Peyer's patch (tissue), 4 donors: ENCODE measurements at regions not wholly inside any gene's neighbourhood (a gene's known extent, or its start where the extent isn't known, plus 50 kb on each side); places are given as distances from the start of the nearest gene placed in this dataset.

ENCODE experiments used
- DNase-seq, 3 donors: peaks; one replicate each; pipeline ENCODE4 v3.0.0-alpha.2; 2017 to 2019
- H3K27ac ChIP-seq, 4 donors: fragments of 200-600 bp; sonication (generic); one replicate each; pipeline ENCODE4 v1.5.1; 2016 to 2019
- H3K27me3 ChIP-seq, 2 donors: fragments of 200-600 bp; sonication (generic); one replicate each; pipeline ENCODE4 v1.5.1; 2019
- H3K36me3 ChIP-seq, 3 donors: fragments of 200-600 bp; sonication (generic); one replicate each; pipeline ENCODE4 v1.5.1; 2016 to 2019
- H3K4me1 ChIP-seq, 4 donors: fragments of 200-600 bp; sonication (generic); one replicate each; pipeline ENCODE4 v1.5.1; 2016 to 2019
- H3K4me3 ChIP-seq, 4 donors: fragments of 200-600 bp; sonication (generic); 1 replicate in 3 of 4; 2 replicates in 1 of 4; pipeline ENCODE4 v1.5.1; 2016 to 2019; ENCODE audit warnings: mild to moderate bottlenecking in 1 of 4
- H3K9me3 ChIP-seq, 4 donors: fragments of 200-600 bp; sonication (generic); one replicate each; pipeline ENCODE4 v1.5.1; 2016 to 2019; ENCODE audit warnings: mild to moderate bottlenecking in 1 of 4
- POLR2A ChIP-seq, 2 donors: fragments of 450-650 bp; IDR thresholded peaks; one replicate each; pipeline ENCODE4 v1.5.1; 2017; ENCODE audit warnings: antibody characterized with exemption in 2 of 2, mild to moderate bottlenecking in 2 of 2, moderate library complexity in 2 of 2
- TF ChIP-seq, protein P1 (sequence below), 6 experiments: fragments of 450-650 bp in 4 of 6; fragments of 200-600 bp in 2 of 6; sonication (generic) in 1 of 6; IDR thresholded peaks; one replicate each; pipeline ENCODE4 v1.5.1; 2017 to 2019; ENCODE audit warnings: antibody characterized with exemption in 6 of 6, mild to moderate bottlenecking in 3 of 6, moderate library complexity in 1 of 6

DNA sequence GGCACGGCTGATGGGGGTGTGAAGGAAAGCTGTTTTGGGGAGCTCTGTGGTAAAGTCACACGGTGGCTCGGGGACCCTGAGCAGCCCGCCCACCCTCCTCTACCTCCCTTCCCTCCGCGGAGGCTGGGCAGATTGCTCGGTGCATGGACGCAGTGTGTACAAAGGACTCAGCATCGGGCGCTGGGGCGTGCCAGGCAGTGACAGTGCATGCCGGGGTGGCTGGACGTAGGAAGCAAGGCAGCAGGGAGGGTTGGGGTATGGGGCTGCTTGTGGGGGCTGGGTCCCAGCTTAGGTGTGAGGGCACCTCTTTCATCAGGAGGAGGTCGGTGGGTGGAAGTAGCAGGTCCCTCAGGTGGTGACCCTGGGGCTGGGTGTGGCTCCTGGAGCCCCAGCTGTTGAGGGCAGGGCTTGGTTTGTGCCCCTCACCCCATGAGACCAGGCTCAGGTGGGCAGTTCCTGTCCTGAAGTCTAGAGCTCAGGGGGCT lies 159.9 kb upstream of the GSE1 start:
- Histone ChIP-seq H3K4me3 (no peak overlapping the region), H3K4me1 (peaks cover 0 to 27% (median 12%) of the 10 kb centered on the region in 4 donors), H3K27ac (no peak overlapping the region), H3K9me3 (no peaks in the 10 kb centered on the region), H3K27me3 (no peaks in the 10 kb centered on the region), H3K36me3 (no peaks in the 10 kb centered on the region)
- DNase-seq, result no peak
- TF ChIP-seq, protein P1, sequence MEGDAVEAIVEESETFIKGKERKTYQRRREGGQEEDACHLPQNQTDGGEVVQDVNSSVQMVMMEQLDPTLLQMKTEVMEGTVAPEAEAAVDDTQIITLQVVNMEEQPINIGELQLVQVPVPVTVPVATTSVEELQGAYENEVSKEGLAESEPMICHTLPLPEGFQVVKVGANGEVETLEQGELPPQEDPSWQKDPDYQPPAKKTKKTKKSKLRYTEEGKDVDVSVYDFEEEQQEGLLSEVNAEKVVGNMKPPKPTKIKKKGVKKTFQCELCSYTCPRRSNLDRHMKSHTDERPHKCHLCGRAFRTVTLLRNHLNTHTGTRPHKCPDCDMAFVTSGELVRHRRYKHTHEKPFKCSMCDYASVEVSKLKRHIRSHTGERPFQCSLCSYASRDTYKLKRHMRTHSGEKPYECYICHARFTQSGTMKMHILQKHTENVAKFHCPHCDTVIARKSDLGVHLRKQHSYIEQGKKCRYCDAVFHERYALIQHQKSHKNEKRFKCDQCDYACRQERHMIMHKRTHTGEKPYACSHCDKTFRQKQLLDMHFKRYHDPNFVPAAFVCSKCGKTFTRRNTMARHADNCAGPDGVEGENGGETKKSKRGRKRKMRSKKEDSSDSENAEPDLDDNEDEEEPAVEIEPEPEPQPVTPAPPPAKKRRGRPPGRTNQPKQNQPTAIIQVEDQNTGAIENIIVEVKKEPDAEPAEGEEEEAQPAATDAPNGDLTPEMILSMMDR (IDR thresholded peaks at IDR 0.05), result no peak
- TF ChIP-seq POLR2A (IDR thresholded peaks at IDR 0.05), result no peak

DNA sequence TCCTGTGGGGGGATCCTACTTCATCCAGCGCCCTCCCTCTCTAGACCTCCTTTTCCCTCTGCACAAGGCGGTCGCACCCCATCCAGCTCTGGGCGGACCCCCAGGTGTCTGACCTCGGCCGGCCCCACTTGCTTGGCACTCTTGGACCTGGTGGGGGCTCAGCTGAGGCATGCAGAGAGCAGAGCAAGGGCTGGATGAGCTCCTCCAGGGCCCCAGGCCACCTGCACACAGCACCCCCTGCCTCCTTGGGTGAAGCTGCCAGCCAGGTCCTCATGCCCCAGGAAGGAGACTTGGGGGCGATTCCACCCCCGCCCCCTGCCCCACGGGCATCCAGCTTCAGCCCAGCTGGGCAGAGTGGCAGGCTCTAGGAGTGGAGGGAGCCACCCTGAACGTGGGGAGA lies 159.4 kb upstream of the GSE1 start:
- no peak for DNase-seq
- Histone ChIP-seq H3K27ac (no peak overlapping the region), H3K36me3 (no peaks in the 10 kb centered on the region), H3K9me3 (no peaks in the 10 kb centered on the region), H3K27me3 (no peaks in the 10 kb centered on the region), H3K4me1 (peaks cover 0 to 27% (median 9%) of the 10 kb centered on the region in 4 donors), H3K4me3 (no peak overlapping the region)
- TF ChIP-seq, protein P1 (IDR thresholded peaks at IDR 0.05), result no peak

DNA sequence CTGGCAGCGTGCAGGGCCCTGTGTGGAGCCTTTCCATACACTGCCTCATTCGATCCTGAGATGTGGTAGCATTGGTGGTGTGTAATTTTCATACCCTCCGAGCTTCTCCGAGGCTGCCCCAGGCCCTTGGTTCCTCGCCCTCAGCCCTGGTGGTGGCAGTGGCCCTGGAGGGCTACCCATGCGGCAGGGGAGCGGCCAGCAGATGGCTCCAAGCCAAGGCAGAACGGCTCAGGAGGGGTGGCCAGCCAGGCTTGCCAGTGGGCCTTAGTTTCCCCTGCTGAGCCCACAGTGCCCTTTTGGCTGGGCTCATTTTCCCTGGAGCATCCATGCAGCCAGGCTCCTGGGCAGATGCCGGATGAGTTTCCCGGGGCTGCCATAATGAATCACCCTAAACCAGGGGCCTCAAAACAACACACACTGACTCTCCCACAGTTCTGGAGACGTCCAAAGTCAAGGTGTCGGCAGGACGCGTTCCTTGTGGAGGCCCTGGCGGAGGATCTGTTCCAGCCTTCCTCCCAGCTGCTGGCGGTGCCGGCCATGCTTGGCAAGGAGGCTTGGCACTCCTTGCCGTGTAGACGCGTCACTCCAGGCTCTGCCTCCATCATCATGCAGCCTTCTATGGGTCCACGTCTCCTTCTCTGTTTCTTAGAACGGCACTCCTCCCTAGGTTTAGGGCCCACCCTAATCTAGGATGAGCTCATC lies 158.8 kb upstream of the GSE1 start:
- H3K27ac ChIP-seq, result no peak overlapping the region
- H3K27me3 ChIP-seq, result no peaks in the 10 kb centered on the region
- TF ChIP-seq, protein P1 (IDR thresholded peaks at IDR 0.05), result no peak
- TF ChIP-seq POLR2A (IDR thresholded peaks at IDR 0.05), result no peak
- H3K36me3 ChIP-seq, result no peaks in the 10 kb centered on the region
- DNase-seq, result no peak
- no peaks in the 10 kb centered on the region for H3K9me3 ChIP-seq
- H3K4me3 ChIP-seq, result no peak overlapping the region
- H3K4me1 ChIP-seq, result peaks cover 0 to 27% (median 2%) of the 10 kb centered on the region in 4 donors

DNA sequence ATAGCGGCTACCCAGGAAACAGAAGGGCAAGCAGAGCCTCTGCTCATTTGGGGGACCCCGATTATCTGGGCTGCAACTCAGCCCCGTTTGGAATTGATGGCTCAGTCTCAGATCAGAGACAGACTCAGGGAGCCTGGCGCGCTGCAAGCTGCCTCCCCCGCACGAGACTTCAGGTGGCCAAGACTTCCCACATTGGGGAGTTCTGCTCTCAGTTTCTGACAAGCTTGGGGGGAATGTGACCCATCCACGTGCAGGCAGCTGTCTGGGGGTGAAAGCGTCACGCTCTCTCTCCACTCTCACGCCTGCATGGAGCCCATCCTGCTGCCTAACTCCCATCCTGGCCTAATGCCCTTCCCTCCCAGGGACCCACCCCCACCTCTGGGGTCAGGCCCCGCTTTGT lies 157.6 kb upstream of the GSE1 start:
- no peak for TF ChIP-seq POLR2A (IDR thresholded peaks at IDR 0.05)
- TF ChIP-seq, protein P1 (IDR thresholded peaks at IDR 0.05), result no peak
- no peak for DNase-seq
- Histone ChIP-seq H3K36me3 (no peaks in the 10 kb centered on the region), H3K27ac (no peak overlapping the region), H3K9me3 (no peaks in the 10 kb centered on the region), H3K27me3 (no peaks in the 10 kb centered on the region), H3K4me3 (no peak overlapping the region), H3K4me1 (peaks cover 0 to 27% (median 0%) of the 10 kb centered on the region in 4 donors)

DNA sequence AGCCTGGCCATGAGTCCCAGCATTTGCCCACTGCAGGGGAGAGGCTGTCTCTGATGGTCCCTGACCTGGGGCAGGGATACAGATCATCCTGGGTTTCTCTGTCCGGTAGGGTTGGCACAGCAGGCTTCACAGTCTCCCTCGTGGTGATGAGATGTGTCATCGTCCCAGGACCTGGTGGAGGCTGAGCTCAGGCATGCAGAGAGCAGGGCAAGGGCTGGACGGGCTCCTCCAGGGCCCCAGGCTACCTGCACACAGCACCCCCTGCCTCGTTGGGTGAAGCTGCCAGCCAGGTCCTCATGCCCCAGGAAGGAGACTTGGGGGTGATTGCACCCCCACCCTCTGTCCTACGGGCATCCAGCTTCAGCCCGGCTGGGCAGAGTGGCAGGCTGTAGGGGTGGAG lies 155.8 kb upstream of the GSE1 start:
- DNase-seq, result no peak
- H3K27me3 ChIP-seq, result no peaks in the 10 kb centered on the region
- TF ChIP-seq, protein P1 (IDR thresholded peaks at IDR 0.05), result no peak
- TF ChIP-seq POLR2A (IDR thresholded peaks at IDR 0.05), result no peak
- H3K36me3 ChIP-seq, result no peaks in the 10 kb centered on the region
- H3K9me3 ChIP-seq, result no peaks in the 10 kb centered on the region
- peaks cover 0 to 45% (median 6%) of the 10 kb centered on the region in 4 donors for H3K4me1 ChIP-seq
- H3K4me3 ChIP-seq, result no peak overlapping the region
- no peak overlapping the region for H3K27ac ChIP-seq
